Vagina (tissue), 2 donors: ENCODE measurements at regions not wholly inside any gene's neighbourhood (a gene's known extent, or its start where the extent isn't known, plus 50 kb on each side); places are given as distances from the start of the nearest gene placed in this dataset.

ENCODE experiments used
- CTCF ChIP-seq, 3 experiments: fragments of 450-650 bp in 2 of 3; fragments of 200-600 bp in 1 of 3; sonication (generic) in 1 of 3; IDR thresholded peaks; one replicate each; pipeline ENCODE4 v1.5.1; 2017 to 2019; ENCODE audit warnings: antibody characterized with exemption in 3 of 3, mild to moderate bottlenecking in 2 of 3, moderate library complexity in 2 of 3
- POLR2A ChIP-seq, 2 donors: fragments of 450-650 bp; IDR thresholded peaks; one replicate each; pipeline ENCODE4 v1.6.1; 2017; ENCODE audit warnings: antibody characterized with exemption in 2 of 2, mild to moderate bottlenecking in 2 of 2, moderate library complexity in 2 of 2
- POLR2AphosphoS5 ChIP-seq, 2 donors: sonication (generic); formaldehyde crosslinking; IDR thresholded peaks; one replicate each; pipeline ENCODE4 v1.9.0; 2017; ENCODE audit warnings: antibody characterized with exemption in 2 of 2, mild to moderate bottlenecking in 2 of 2, low read depth in 1 of 2; ENCODE audit not compliant: insufficient read depth in 1 of 2

- no peak for TF ChIP-seq CTCF (IDR thresholded peaks at IDR 0.05)
- no peak for TF ChIP-seq POLR2AphosphoS5 (IDR thresholded peaks at IDR 0.05; ENCODE audit: insufficient read depth in 1 of 2, low read depth in 1 of 2)
- TF ChIP-seq POLR2A (IDR thresholded peaks at IDR 0.05) = no peak
Observed at GRCh38 chr6:140041056-140041455, 666.6 kb upstream of the CITED2 start.
